Activated T-cell treated with anti-CD3 and anti-CD28 coated beads for 1 hour (primary cell): ENCODE measurements at regions not wholly inside any gene's neighbourhood (a gene's known extent, or its start where the extent isn't known, plus 50 kb on each side); places are given as distances from the start of the nearest gene placed in this dataset.

ENCODE experiments used
- DNase-seq: peaks from one replicate; pipeline ENCODE4 v3.0.0-alpha.2; 2020; ENCODE audit warnings: low read depth

GRCh38 chr14:101215927-101216326, 312.4 kb upstream of the RTL1 start:
- DNase-seq, result no peak

GRCh38 chr14:101216366-101217079, 313.0 kb upstream of the RTL1 start:
- no peak for DNase-seq

GRCh38 chr14:101217080-101217463, 313.6 kb upstream of the RTL1 start:
- no peak for DNase-seq

GRCh38 chr14:101217616-101218371, 314.3 kb upstream of the RTL1 start:
- DNase-seq, result no peak

GRCh38 chr14:101219896-101220703, 316.6 kb upstream of the RTL1 start:
- DNase-seq, result no peak

- no peak for DNase-seq
These were observed 317.5 kb upstream of the RTL1 start for GRCh38 chr14:101220921-101221510.

GRCh38 chr14:101221549-101222160, 318.1 kb upstream of the RTL1 start:
- DNase-seq, result no peak

GRCh38 chr14:101222362-101223070, 319.0 kb upstream of the RTL1 start:
- no peak for DNase-seq

GRCh38 chr14:101223127-101223526, 319.6 kb upstream of the RTL1 start:
- no peak for DNase-seq

- no peak for DNase-seq
These were observed 320.1 kb upstream of the RTL1 start for GRCh38 chr14:101223561-101224162.

- no peak for DNase-seq
These were observed 321.0 kb upstream of the RTL1 start for GRCh38 chr14:101224356-101225156.

GRCh38 chr14:101225157-101226152, 321.9 kb upstream of the RTL1 start:
- DNase-seq, result no peak

- no peak for DNase-seq
These were observed 322.7 kb upstream of the RTL1 start for GRCh38 chr14:101226265-101226602.

- no peak for DNase-seq
These were observed 323.3 kb upstream of the RTL1 start for GRCh38 chr14:101226603-101227425.

GRCh38 chr14:101227611-101228594, 324.4 kb upstream of the RTL1 start:
- no peak for DNase-seq

GRCh38 chr14:101228949-101229541, 325.5 kb upstream of the RTL1 start:
- DNase-seq, result no peak
